IMR-90 (cell line): ENCODE measurements at regions not wholly inside any gene's neighbourhood (a gene's known extent, or its start where the extent isn't known, plus 50 kb on each side); places are given as distances from the start of the nearest gene placed in this dataset.

Source experiments
- ATAC-seq: fragments of 200-7000 bp; cut with Tn5 transposase; 2 replicates; pipeline ENCODE4 v1.9.1; 2020; ENCODE audit warnings: low read depth, mild to moderate bottlenecking, moderate library complexity
- BruUV-seq: library from RNA; stranded (reverse); fragments of 400-500 nt; replicated peaks from 2 replicates; lab custom pipeline; 2021; lab: Mats Ljungman, UMichigan
- CTCF ChIA-PET: fragments of 300-600 bp; formaldehyde crosslinking; extraction: SDS; loops from one replicate; lab custom pipeline; 2021; ENCODE audit warnings: antibody characterized with exemption; lab: Yijun Ruan, JAX
- POLR2A ChIA-PET: fragments of 300-600 bp; sonication (Branson Sonifier 250); formaldehyde crosslinking; loops from one replicate; lab custom pipeline; 2022; ENCODE audit warnings: antibody characterized with exemption; ENCODE audit not compliant: unreplicated experiment; lab: Charles Lee
- DNase-seq: peaks from one replicate; pipeline ENCODE4 v3.0.0; 2013
- H2AFZ ChIP-seq: replicated peaks from 2 replicates; pipeline ENCODE3; 2013; ENCODE audit warnings: low read length, mild to moderate bottlenecking; ENCODE audit not compliant: poor library complexity
- H2AK5ac ChIP-seq: 2 replicates; pipeline ENCODE4 v1.6.1; 2013; ENCODE audit warnings: low read depth, low read length, inconsistent platforms
- H2AK9ac ChIP-seq: replicated peaks from 2 replicates; pipeline ENCODE3; 2013; ENCODE audit warnings: mild to moderate bottlenecking, low read depth, low read length, moderate library complexity; ENCODE audit not compliant: poor library complexity
- H2BK120ac ChIP-seq: 2 replicates; pipeline ENCODE4 v1.6.1; 2013; ENCODE audit warnings: low read depth, low read length, inconsistent platforms
- H2BK15ac ChIP-seq: 3 replicates; pipeline ENCODE4 v1.6.1; 2013; ENCODE audit warnings: low read depth, low read length, inconsistent platforms
- H2BK20ac ChIP-seq: 2 replicates; pipeline ENCODE4 v1.6.1; 2013; ENCODE audit warnings: low read depth, mild to moderate bottlenecking, inconsistent platforms, low read length, moderate library complexity
- H2BK5ac ChIP-seq: 2 replicates; pipeline ENCODE4 v1.6.1; 2013; ENCODE audit warnings: mild to moderate bottlenecking, low read depth, low read length, inconsistent platforms; ENCODE audit not compliant: poor library complexity, severe bottlenecking
- H3K14ac ChIP-seq: replicated peaks from 2 replicates; pipeline ENCODE4 v1.6.1; 2013; ENCODE audit warnings: low read depth, low read length, inconsistent platforms
- H3K18ac ChIP-seq: 2 replicates; pipeline ENCODE4 v1.6.1; 2013; ENCODE audit warnings: low read depth, low read length, control low read depth
- H3K23ac ChIP-seq: 2 replicates; pipeline ENCODE4 v1.6.1; 2013; ENCODE audit warnings: low read depth, low read length, inconsistent platforms
- H3K27ac ChIP-seq: 2 replicates; pipeline ENCODE4 v1.5.1; 2013; ENCODE audit warnings: mild to moderate bottlenecking, control low read depth, low read length; ENCODE audit not compliant: insufficient read depth
- H3K27me3 ChIP-seq: 2 replicates; pipeline ENCODE4 v1.6.1; 2013; ENCODE audit warnings: low read length; ENCODE audit not compliant: control insufficient read depth, insufficient read depth
- H3K36me3 ChIP-seq: 2 replicates; pipeline ENCODE4 v1.6.1; 2013; ENCODE audit warnings: low read length, mixed read lengths; ENCODE audit not compliant: control insufficient read depth, insufficient read depth
- H3K4ac ChIP-seq: 2 replicates; pipeline ENCODE4 v1.6.1; 2013; ENCODE audit warnings: low read depth, low read length, inconsistent platforms
- H3K4me1 ChIP-seq: 2 replicates; pipeline ENCODE4 v1.6.1; 2013; ENCODE audit warnings: low read length, mixed read lengths; ENCODE audit not compliant: control insufficient read depth, insufficient read depth
- H3K4me2 ChIP-seq: 2 replicates; pipeline ENCODE4 v1.6.1; 2013; ENCODE audit warnings: low read depth, mild to moderate bottlenecking, control low read depth, low read length, moderate library complexity
- H3K4me3 ChIP-seq: 2 replicates; pipeline ENCODE4 v1.5.1; 2013; ENCODE audit warnings: low read depth, mild to moderate bottlenecking, control low read depth, low read length, moderate library complexity; ENCODE audit not compliant: insufficient read depth
- H3K56ac ChIP-seq: 2 replicates; pipeline ENCODE4 v1.6.1; 2013; ENCODE audit warnings: low read length, inconsistent platforms; ENCODE audit not compliant: insufficient read depth; ENCODE audit errors: extremely low read depth
- H3K79me1 ChIP-seq, 2 experiments: 2 replicates each; pipeline ENCODE4 v1.6.1; 2013; ENCODE audit warnings: low read length in 2 of 2, inconsistent platforms in 1 of 2, low read depth in 1 of 2
- H3K9ac ChIP-seq: 2 replicates; pipeline ENCODE4 v1.6.1; 2013; ENCODE audit warnings: low read depth, low read length, control low read depth
- H3K9me1 ChIP-seq: 2 replicates; pipeline ENCODE4 v1.6.1; 2013; ENCODE audit warnings: low read length, inconsistent platforms; ENCODE audit not compliant: insufficient read depth
- H3K9me3 ChIP-seq: 2 replicates; pipeline ENCODE4 v1.6.1; 2013; ENCODE audit warnings: low read length; ENCODE audit not compliant: control insufficient read depth, insufficient read depth
- H4K20me1 ChIP-seq: 2 replicates; pipeline ENCODE4 v1.6.1; 2013; ENCODE audit warnings: low read length, inconsistent platforms; ENCODE audit not compliant: insufficient read depth
- H4K5ac ChIP-seq: 2 replicates; pipeline ENCODE4 v1.6.1; 2013; ENCODE audit warnings: mild to moderate bottlenecking, low read depth, low read length, control low read depth
- H4K8ac ChIP-seq, 2 experiments: 2 replicates each; pipeline ENCODE4 v1.6.1; 2013; ENCODE audit warnings: low read depth in 2 of 2, low read length in 2 of 2, control low read depth in 1 of 2, inconsistent platforms in 1 of 2
- H4K91ac ChIP-seq: 2 replicates; pipeline ENCODE4 v1.6.1; 2013; ENCODE audit warnings: low read depth, low read length, inconsistent platforms; ENCODE audit not compliant: insufficient read depth
- CEBPB ChIP-seq: IDR thresholded peaks from 2 replicates; pipeline ENCODE4 v1.6.1; 2012; ENCODE audit warnings: low read depth, low read length, improper control_type of control experiment
- RCOR1 ChIP-seq: IDR thresholded peaks from 2 replicates; pipeline ENCODE4 v1.6.1; 2012; ENCODE audit warnings: mild to moderate bottlenecking, low read length, improper control_type of control experiment; ENCODE audit not compliant: insufficient replicate concordance
- WGBS, 2 experiments: methylation state at CpG; one replicate each; pipeline versions ENCODE4 v1.1.5 to v1.1.7; 2013; ENCODE audit warnings: missing lambda C conversion rate in 2 of 2; ENCODE audit not compliant: insufficient read length in 1 of 2; ENCODE audit errors: extremely low coverage in 2 of 2; 5-methylcytosine and 5-hydroxymethylcytosine counted together
- dilution Hi-C: fragments of 300-500 bp; cut with HindIII; formaldehyde crosslinking; loops from one replicate; pipeline ENCODE4 v1.14.3; 2018; ENCODE audit warnings: low sequenced_read_pairs; ENCODE audit not compliant: unreplicated experiment
- in situ Hi-C: fragments of 300-500 bp; cut with MboI; formaldehyde crosslinking; loops from 3 replicates; pipeline ENCODE4 v1.14.3; 2019; ENCODE audit warnings: low sequenced_read_pairs, inconsistent platforms, mixed read lengths
- intact Hi-C: fragments of 100-400 bp; cut with micrococcal nuclease; formaldehyde crosslinking; loops from 2 replicates; pipeline ENCODE4 v1.10.0; 2022

DNA sequence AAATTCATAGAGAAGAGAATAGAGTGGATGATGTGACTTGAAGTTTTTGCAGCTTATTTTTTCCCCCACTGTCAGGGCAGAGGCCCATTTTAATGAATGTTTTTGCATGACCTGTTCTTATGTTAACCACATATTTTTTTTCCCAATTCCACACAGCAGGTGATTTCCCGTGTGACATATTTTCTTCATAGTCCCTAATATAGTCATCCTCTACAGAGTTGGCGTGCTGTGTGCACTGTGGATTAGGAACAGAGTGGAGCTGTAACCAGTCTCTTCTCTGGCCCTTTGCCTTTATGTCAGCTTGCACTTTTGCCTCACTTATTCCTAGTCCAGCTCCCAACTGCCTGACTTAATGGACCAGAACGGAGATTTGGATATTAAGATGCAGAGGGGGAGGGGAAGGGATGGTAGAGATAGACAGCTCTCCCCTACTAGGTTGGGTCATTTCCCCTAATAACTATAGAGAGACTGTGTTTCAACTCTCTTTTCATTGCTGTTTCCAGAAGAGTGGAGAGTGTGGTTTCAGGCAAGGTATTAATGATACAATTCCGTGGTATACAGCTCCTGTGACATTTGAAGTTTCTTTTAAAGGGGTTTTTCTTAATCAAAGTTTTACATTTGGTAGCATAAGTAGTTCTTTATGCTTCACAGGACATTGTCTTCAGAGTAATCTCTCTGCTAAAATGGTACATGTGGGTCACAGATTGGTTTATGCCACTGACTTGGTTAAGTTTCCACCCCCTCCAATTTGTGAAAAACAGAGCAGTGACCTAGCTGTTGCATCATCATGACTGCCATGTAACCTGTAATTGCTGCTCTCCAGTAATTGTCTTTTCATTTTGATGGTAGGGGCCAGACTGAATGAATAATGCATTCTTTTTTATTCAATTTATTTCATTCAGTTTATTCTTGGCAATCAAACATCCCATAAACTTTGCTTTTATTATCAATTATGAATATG is 161.3 kb downstream of the HAUS1 start:
- Histone ChIP-seq H3K4me3 (no peak overlapping the region), H3K9me1 (peaks cover 6% of the 10 kb centered on the region), H3K9me3 (no peaks in the 10 kb centered on the region), H4K5ac (no peak overlapping the region), H4K20me1 (no peaks in the 10 kb centered on the region), H4K91ac (no peak overlapping the region), H3K4ac (no peak overlapping the region), H2BK15ac (no peak overlapping the region), H3K56ac (no peak overlapping the region), H3K14ac (no peak overlapping the region), H3K27ac (no peak overlapping the region), H2AFZ (no peak overlapping the region), H2BK5ac (no peak overlapping the region), H3K4me1 (peaks cover 11% of the 10 kb centered on the region; the same call in 1 of the 2 replicates), H3K4me2 (no peak overlapping the region), H3K36me3 (peaks cover 10% of the 10 kb centered on the region), H3K18ac (no peak overlapping the region), H2BK120ac (no peak overlapping the region), H2AK5ac (no peak overlapping the region), H2AK9ac (no peak overlapping the region), H3K79me1 (peaks cover 21 to 34% of the 10 kb centered on the region in 2 experiments), H2BK20ac (no peak overlapping the region), H3K27me3 (no peaks in the 10 kb centered on the region), H3K9ac (no peak overlapping the region), H3K23ac (no peak overlapping the region), H4K8ac (no peak overlapping the region)
- ChIA-PET CTCF (interaction anchor here (0.7 kb wide), 1 partner anchor 10 kb away, joined by 3 read pairs; no protein-coding TSS in a partner anchor), POLR2A (no interaction called here)
- BruUV-seq, result TSS peak; percentile 36
- intact Hi-C loops, result no loop called here
- in situ Hi-C loops, result no loop called here
- dilution Hi-C loops, result no loop called here
- ATAC-seq (no peak), DNase-seq (no peak)
- no CpG with 5 or more reads among the region's 4 CpGs for WGBS, 2 experiments
- TF ChIP-seq CEBPB, result peak; percentile 65
- TF ChIP-seq RCOR1, result no peak
